HG03066 (cell line): ENCODE measurements at regions not wholly inside any gene's neighbourhood (a gene's known extent, or its start where the extent isn't known, plus 50 kb on each side); places are given as distances from the start of the nearest gene placed in this dataset.

Experiments
- ATAC-seq: cut with Tn5 transposase; IDR thresholded peaks from one replicate; pipeline ENCODE4 v1.9.1; 2021; ENCODE audit warnings: low read depth; ENCODE audit not compliant: unreplicated experiment

- ATAC-seq, result no peak
Observed at GRCh38 chr16:73337373-73338296, 289.7 kb upstream of the ZFHX3 start.

- ATAC-seq, result no peak
Observed at GRCh38 chr16:73329358-73330286, 281.7 kb upstream of the ZFHX3 start.

- no peak for ATAC-seq
Observed at GRCh38 chr16:73326770-73327470, 279.0 kb upstream of the ZFHX3 start.

GRCh38 chr16:73326221-73326620 is 278.3 kb upstream of the ZFHX3 start:
- ATAC-seq, result no peak

GRCh38 chr16:73323880-73324279 is 276.0 kb upstream of the ZFHX3 start:
- no peak for ATAC-seq

GRCh38 chr16:73322856-73323255 is 274.9 kb upstream of the ZFHX3 start:
- ATAC-seq, result no peak

- no peak for ATAC-seq
Observed at GRCh38 chr16:73321853-73322252, 273.9 kb upstream of the ZFHX3 start.

GRCh38 chr16:73319737-73320136 is 271.8 kb upstream of the ZFHX3 start:
- ATAC-seq, result no peak

- ATAC-seq, result no peak
Observed at GRCh38 chr16:73319261-73319660, 271.3 kb upstream of the ZFHX3 start.

GRCh38 chr16:73317321-73317857 is 269.5 kb upstream of the ZFHX3 start:
- no peak for ATAC-seq

GRCh38 chr16:73315645-73316044 is 267.7 kb upstream of the ZFHX3 start:
- ATAC-seq, result peak; percentile 77

GRCh38 chr16:73313950-73314349 is 266.0 kb upstream of the ZFHX3 start:
- ATAC-seq, result no peak

- ATAC-seq, result no peak
Observed at GRCh38 chr16:73311857-73312723, 264.2 kb upstream of the ZFHX3 start.

- ATAC-seq, result no peak
Observed at GRCh38 chr16:73308771-73309170, 260.8 kb upstream of the ZFHX3 start.

GRCh38 chr16:73306901-73307413 is 259.0 kb upstream of the ZFHX3 start:
- no peak for ATAC-seq

GRCh38 chr16:73304008-73304774 is 256.3 kb upstream of the ZFHX3 start:
- ATAC-seq, result no peak

GRCh38 chr16:73302942-73303341 is 255.0 kb upstream of the ZFHX3 start:
- ATAC-seq, result no peak

GRCh38 chr16:73301984-73302383 is 254.1 kb upstream of the ZFHX3 start:
- ATAC-seq, result no peak

GRCh38 chr16:73299346-73299745 is 251.4 kb upstream of the ZFHX3 start:
- no peak for ATAC-seq
